GM18858 (cell line): ENCODE measurements at regions not wholly inside any gene's neighbourhood (a gene's known extent, or its start where the extent isn't known, plus 50 kb on each side); places are given as distances from the start of the nearest gene placed in this dataset.

Experiments used
- ATAC-seq: cut with Tn5 transposase; IDR thresholded peaks from one replicate; pipeline ENCODE4 v1.9.1; 2021; ENCODE audit not compliant: unreplicated experiment

GRCh38 chr14:78071016-78071549, 99.1 kb upstream of the NRXN3 start:
- no peak for ATAC-seq

- ATAC-seq = no peak
Observed at GRCh38 chr14:78073028-78073427, 97.1 kb upstream of the NRXN3 start.

GRCh38 chr14:78074561-78074960, 95.6 kb upstream of the NRXN3 start:
- ATAC-seq = no peak

- no peak for ATAC-seq
Observed at GRCh38 chr14:78075033-78075432, 95.1 kb upstream of the NRXN3 start.

GRCh38 chr14:78075555-78076277, 94.5 kb upstream of the NRXN3 start:
- no peak for ATAC-seq

GRCh38 chr14:78081245-78081644, 88.9 kb upstream of the NRXN3 start:
- ATAC-seq = no peak

GRCh38 chr14:78083837-78084236, 86.3 kb upstream of the NRXN3 start:
- no peak for ATAC-seq

- ATAC-seq = no peak
Observed at GRCh38 chr14:78086342-78086741, 83.8 kb upstream of the NRXN3 start.

GRCh38 chr14:78088916-78089315, 81.3 kb upstream of the NRXN3 start:
- no peak for ATAC-seq

GRCh38 chr14:78090864-78091263, 79.3 kb upstream of the NRXN3 start:
- no peak for ATAC-seq

- ATAC-seq = no peak
Observed at GRCh38 chr14:78091361-78091760, 78.8 kb upstream of the NRXN3 start.

GRCh38 chr14:78092040-78092439, 78.1 kb upstream of the NRXN3 start:
- ATAC-seq = no peak

GRCh38 chr14:78103271-78103670, 66.9 kb upstream of the NRXN3 start:
- ATAC-seq = no peak

- no peak for ATAC-seq
Observed at GRCh38 chr14:78104160-78104559, 66.0 kb upstream of the NRXN3 start.

- ATAC-seq = no peak
Observed at GRCh38 chr14:78104655-78105054, 65.5 kb upstream of the NRXN3 start.

GRCh38 chr14:78106381-78106780, 63.8 kb upstream of the NRXN3 start:
- ATAC-seq = no peak

- ATAC-seq = no peak
Observed at GRCh38 chr14:78107166-78107565, 63.0 kb upstream of the NRXN3 start.

GRCh38 chr14:78119440-78119839, 50.7 kb upstream of the NRXN3 start:
- no peak for ATAC-seq
